SK-N-SH treated with all-trans-retinoic acid at 6 μM for 48 hours (cell line): ENCODE measurements at regions not wholly inside any gene's neighbourhood (a gene's known extent, or its start where the extent isn't known, plus 50 kb on each side); places are given as distances from the start of the nearest gene placed in this dataset.

ENCODE experiments used
- ATAC-seq: fragments of 200-7000 bp; cut with Tn5 transposase; 3 replicates; pipeline ENCODE4 v1.9.1; 2020; ENCODE audit warnings: mild to moderate bottlenecking, moderate library complexity
- ARNTL ChIP-seq: fragments of 450-650 bp; formaldehyde crosslinking; IDR thresholded peaks from 2 replicates; pipeline ENCODE4 v1.5.0; 2020; ENCODE audit warnings: low read depth, mild to moderate bottlenecking, moderate library complexity, borderline replicate concordance
- BACH2 ChIP-seq: fragments of 250-450 bp; sonication (Bioruptor Pico); IDR thresholded peaks from 2 replicates; pipeline ENCODE4 v1.9.0; 2021; ENCODE audit warnings: mild to moderate bottlenecking, borderline replicate concordance
- CREB5 ChIP-seq: fragments of 250-450 bp; sonication (Bioruptor Pico); IDR thresholded peaks from 2 replicates; pipeline ENCODE4 v1.5.1; 2020; ENCODE audit warnings: low read depth, mild to moderate bottlenecking, moderate library complexity
- CSDC2 ChIP-seq: fragments of 250-450 bp; sonication (Bioruptor Pico); IDR thresholded peaks from 2 replicates; pipeline ENCODE4 v1.5.0; 2020; ENCODE audit warnings: mild to moderate bottlenecking, moderate library complexity
- CSRNP3 ChIP-seq: fragments of 250-450 bp; sonication (Bioruptor Pico); IDR thresholded peaks from 2 replicates; pipeline ENCODE4 v1.5.1; 2021; ENCODE audit warnings: mild to moderate bottlenecking, moderate library complexity
- ESRRG ChIP-seq: fragments of 250-450 bp; sonication (Bioruptor Pico); IDR thresholded peaks from 2 replicates; pipeline ENCODE4 v1.6.1; 2021; ENCODE audit warnings: mild to moderate bottlenecking
- GLIS3 ChIP-seq: fragments of 250-450 bp; sonication (Bioruptor Pico); IDR thresholded peaks from 2 replicates; pipeline ENCODE4 v1.5.0; 2020; ENCODE audit warnings: mild to moderate bottlenecking, moderate library complexity
- ISL1 ChIP-seq: fragments of 250-450 bp; sonication (Bioruptor Pico); IDR thresholded peaks from 2 replicates; pipeline ENCODE4 v2.1.2; 2022; ENCODE audit warnings: mild to moderate bottlenecking, moderate library complexity
- OSR1 ChIP-seq: fragments of 250-450 bp; sonication (Bioruptor Pico); IDR thresholded peaks from 2 replicates; pipeline ENCODE4 v1.8.0; 2022; ENCODE audit warnings: moderate library complexity, mild to moderate bottlenecking, inconsistent platforms
- POU6F1 ChIP-seq: fragments of 250-450 bp; sonication (Bioruptor Pico); IDR thresholded peaks from 2 replicates; pipeline ENCODE4 v1.8.0; 2021; ENCODE audit warnings: low read depth, mild to moderate bottlenecking, moderate library complexity, borderline replicate concordance
- TCF4 ChIP-seq: fragments of 250-450 bp; sonication (Bioruptor Pico); IDR thresholded peaks from 2 replicates; pipeline ENCODE4 v1.8.0; 2021; ENCODE audit warnings: mild to moderate bottlenecking, moderate library complexity, borderline replicate concordance
- TOX ChIP-seq: fragments of 250-450 bp; sonication (Bioruptor Pico); IDR thresholded peaks from 2 replicates; pipeline ENCODE4 v1.8.0; 2021; ENCODE audit warnings: mild to moderate bottlenecking, moderate library complexity, borderline replicate concordance
- TSHZ2 ChIP-seq: fragments of 250-450 bp; sonication (Bioruptor Pico); IDR thresholded peaks from 2 replicates; pipeline ENCODE4 v1.5.0; 2020; ENCODE audit warnings: mild to moderate bottlenecking, moderate library complexity
- ZC3H10 ChIP-seq: fragments of 250-450 bp; sonication (Bioruptor Pico); IDR thresholded peaks from 2 replicates; pipeline ENCODE4 v1.5.1; 2021; ENCODE audit warnings: mild to moderate bottlenecking, moderate library complexity
- ZFP3 ChIP-seq: fragments of 250-450 bp; sonication (Bioruptor Pico); IDR thresholded peaks from 2 replicates; pipeline ENCODE4 v1.5.0; 2020; ENCODE audit warnings: mild to moderate bottlenecking, moderate library complexity
- ZFP30 ChIP-seq: fragments of 450-650 bp; formaldehyde crosslinking; IDR thresholded peaks from 2 replicates; pipeline ENCODE4 v1.5.0; 2022; ENCODE audit warnings: mild to moderate bottlenecking, moderate library complexity
- ZNF565 ChIP-seq: fragments of 450-650 bp; formaldehyde crosslinking; conservative IDR thresholded peaks from 2 replicates; pipeline ENCODE4 v1.5.0; 2020; ENCODE audit warnings: low read depth, mild to moderate bottlenecking, moderate library complexity
- ZNF70 ChIP-seq: fragments of 450-650 bp; formaldehyde crosslinking; IDR thresholded peaks from 2 replicates; pipeline ENCODE4 v1.5.0; 2020; ENCODE audit warnings: mild to moderate bottlenecking, moderate library complexity
- ZNF8 ChIP-seq: fragments of 450-650 bp; formaldehyde crosslinking; IDR thresholded peaks from 2 replicates; pipeline ENCODE4 v1.5.0; 2020; ENCODE audit warnings: mild to moderate bottlenecking, moderate library complexity

GRCh38 chr7:49091089-49091488 lies 166.7 kb downstream of the CDC14C start:
- TF ChIP-seq ZFP3 (CRISPR knock-in tag): no peak
- no peak for TF ChIP-seq OSR1 (CRISPR knock-in tag)
- no peak for TF ChIP-seq ISL1
- no peak for TF ChIP-seq TSHZ2
- TF ChIP-seq GLIS3 (CRISPR knock-in tag): no peak
- TF ChIP-seq POU6F1 (CRISPR knock-in tag): no peak
- TF ChIP-seq ZNF565 (CRISPR knock-in tag): no peak
- TF ChIP-seq ARNTL (CRISPR knock-in tag): no peak
- ATAC-seq: no peak

GRCh38 chr7:49091519-49091918 lies 167.2 kb downstream of the CDC14C start:
- TF ChIP-seq ZC3H10 (CRISPR knock-in tag) (no peak), ESRRG (CRISPR knock-in tag) (no peak), ZFP3 (CRISPR knock-in tag) (no peak), CREB5 (no peak), ISL1 (no peak), ZNF70 (CRISPR knock-in tag) (no peak), ZNF565 (CRISPR knock-in tag) (no peak), CSDC2 (CRISPR knock-in tag) (no peak), POU6F1 (CRISPR knock-in tag) (no peak), TCF4 (CRISPR knock-in tag) (no peak), ZNF8 (CRISPR knock-in tag) (no peak)

GRCh38 chr7:49093218-49093617 lies 168.9 kb downstream of the CDC14C start:
- no peak for ATAC-seq
- no peak for TF ChIP-seq ISL1
- TF ChIP-seq BACH2 (CRISPR knock-in tag): no peak
- TF ChIP-seq OSR1 (CRISPR knock-in tag): no peak
- TF ChIP-seq CSRNP3 (CRISPR knock-in tag): no peak
- no peak for TF ChIP-seq GLIS3 (CRISPR knock-in tag)
- TF ChIP-seq TOX: no peak
- no peak for TF ChIP-seq POU6F1 (CRISPR knock-in tag)
- TF ChIP-seq CREB5: no peak
- TF ChIP-seq ZFP30 (CRISPR knock-in tag): no peak
- TF ChIP-seq ZNF70 (CRISPR knock-in tag): no peak
- no peak for TF ChIP-seq ZFP3 (CRISPR knock-in tag)

More at GRCh38 chr7:49091519-49091918, 167.2 kb downstream of the CDC14C start:
- no peak for ATAC-seq
